H1 (cell line): ENCODE measurements at regions not wholly inside any gene's neighbourhood (a gene's known extent, or its start where the extent isn't known, plus 50 kb on each side); places are given as distances from the start of the nearest gene placed in this dataset.

Experiments used
- CTCF ChIA-PET: fragments of 300-600 bp; sonication (Branson Sonifier 250); formaldehyde crosslinking; loops from one replicate; lab custom pipeline; 2021; ENCODE audit not compliant: partially characterized antibody; lab: Charles Lee
- POLR2A ChIA-PET: fragments of 300-600 bp; sonication (Branson Sonifier 250); formaldehyde crosslinking; loops from one replicate; lab custom pipeline; 2021; ENCODE audit warnings: inconsistent platforms; ENCODE audit not compliant: partially characterized antibody; lab: Charles Lee
- DNase-seq, 2 experiments: peaks; one replicate each; pipeline versions ENCODE4 v3.0.0 to v3.0.0-alpha.2; 2010 to 2022; ENCODE audit warnings: low spot score in 2 of 2, low read depth in 1 of 2, mixed read lengths in 1 of 2
- FAIRE-seq: peaks from 2 replicates; lab custom pipeline; 2011; peaks lifted over from hg19 to GRCh38; lab: Jason Lieb, UNC
- H2AFZ ChIP-seq: 2 replicates; pipeline ENCODE4 v1.8.1; 2012; ENCODE audit warnings: low read length, inconsistent platforms
- H2AK5ac ChIP-seq: 2 replicates; pipeline ENCODE4 v1.6.1; 2013; ENCODE audit warnings: low read depth, low read length
- H2BK120ac ChIP-seq: replicated peaks from 2 replicates; pipeline ENCODE3; 2013; ENCODE audit warnings: low read depth, low read length, inconsistent platforms
- H2BK12ac ChIP-seq: 2 replicates; pipeline ENCODE4 v1.6.1; 2013; ENCODE audit warnings: low read depth, low read length
- H2BK15ac ChIP-seq: 2 replicates; pipeline ENCODE4 v1.6.1; 2013; ENCODE audit warnings: low read length
- H2BK20ac ChIP-seq: 2 replicates; pipeline ENCODE4 v1.6.1; 2013; ENCODE audit warnings: low read length
- H2BK5ac ChIP-seq: 2 replicates; pipeline ENCODE4 v1.6.1; 2013; ENCODE audit warnings: low read depth, low read length
- H3K14ac ChIP-seq: 2 replicates; pipeline ENCODE4 v1.6.1; 2013; ENCODE audit warnings: inconsistent platforms; ENCODE audit not compliant: insufficient read length
- H3K18ac ChIP-seq: 2 replicates; pipeline ENCODE4 v1.6.1; 2013; ENCODE audit warnings: low read length; ENCODE audit errors: extremely low read depth
- H3K23ac ChIP-seq: 2 replicates; pipeline ENCODE4 v1.6.1; 2013; ENCODE audit warnings: inconsistent platforms; ENCODE audit not compliant: insufficient read length
- H3K23me2 ChIP-seq: 2 replicates; pipeline ENCODE4 v1.6.1; 2013; ENCODE audit warnings: low read depth, low read length
- H3K27ac ChIP-seq: 2 replicates; pipeline ENCODE4 v1.6.1; 2011; ENCODE audit warnings: low read depth, low read length, inconsistent platforms
- H3K27me3 ChIP-seq, 4 experiments: replicated peaks in 1 of 4; 1 replicate in 1 of 4; 2 replicates in 3 of 4; pipeline versions ENCODE4 v1.6.1 to v1.8.1; 2011 to 2013; ENCODE audit warnings: low read length in 3 of 4, mild to moderate bottlenecking in 3 of 4, inconsistent platforms in 2 of 4, mixed read lengths in 2 of 4, moderate library complexity in 1 of 4; ENCODE audit not compliant: control insufficient read depth in 3 of 4, insufficient read depth in 3 of 4; ENCODE audit errors: extremely low read depth in 1 of 4
- H3K36me3 ChIP-seq, 4 experiments: 2 replicates each; pipeline versions ENCODE4 v1.6.1 to v1.8.1; 2011 to 2013; ENCODE audit warnings: mild to moderate bottlenecking in 4 of 4, low read length in 3 of 4, moderate library complexity in 2 of 4, control low read depth in 1 of 4, inconsistent platforms in 1 of 4; ENCODE audit not compliant: insufficient read depth in 4 of 4, control insufficient read depth in 2 of 4
- H3K4ac ChIP-seq: replicated peaks from 2 replicates; pipeline ENCODE3; 2013; ENCODE audit warnings: low read length, low read depth, mixed read lengths, inconsistent platforms; ENCODE audit not compliant: insufficient read length
- H3K4me1 ChIP-seq, 4 experiments: replicated peaks in 1 of 4; 1 replicate in 1 of 4; 2 replicates in 3 of 4; pipeline versions ENCODE4 v1.6.1 to v1.8.1; 2011 to 2013; ENCODE audit warnings: low read length in 3 of 4, inconsistent platforms in 2 of 4, mixed read lengths in 1 of 4; ENCODE audit not compliant: insufficient read depth in 4 of 4, control insufficient read depth in 3 of 4
- H3K4me2 ChIP-seq, 2 experiments: 2 replicates each; pipeline versions ENCODE4 v1.6.1 to v1.8.1; 2011 to 2013; ENCODE audit warnings: low read depth in 2 of 2, low read length in 2 of 2, control low read depth in 1 of 2, inconsistent platforms in 1 of 2, mild to moderate bottlenecking in 1 of 2; ENCODE audit not compliant: insufficient read depth in 1 of 2
- H3K4me3 ChIP-seq, 4 experiments: fragments of 200-600, 300-600 bp in 1 of 4; sonication (generic), shearing (Covaris generic), sonication (Bioruptor Twin) in 1 of 4; 2 replicates each; pipeline versions ENCODE4 v1.5.1 to v1.8.1; 2011 to 2016; ENCODE audit warnings: low read length in 4 of 4, low read depth in 3 of 4, control low read depth in 2 of 4, inconsistent platforms in 2 of 4, mild to moderate bottlenecking in 2 of 4, mixed read lengths in 1 of 4, moderate library complexity in 1 of 4; ENCODE audit not compliant: insufficient read depth in 2 of 4; ENCODE audit errors: extremely low read depth in 1 of 4
- H3K56ac ChIP-seq: replicated peaks from 2 replicates; pipeline ENCODE3; 2013; ENCODE audit warnings: low read depth, mild to moderate bottlenecking, mixed read lengths, low read length, inconsistent platforms; ENCODE audit not compliant: insufficient read length
- H3K79me1 ChIP-seq: 2 replicates; pipeline ENCODE4 v1.6.1; 2013; ENCODE audit warnings: low read depth, low read length, control low read depth
- H3K79me2 ChIP-seq, 2 experiments: 2 replicates each; pipeline versions ENCODE4 v1.6.1 to v1.8.1; 2012 to 2013; ENCODE audit warnings: low read length in 2 of 2, mild to moderate bottlenecking in 2 of 2, inconsistent platforms in 1 of 2; ENCODE audit not compliant: insufficient read depth in 2 of 2, control insufficient read depth in 1 of 2
- H3K9ac ChIP-seq, 4 experiments: replicated peaks in 1 of 4; 1 replicate in 1 of 4; 2 replicates in 3 of 4; pipeline versions ENCODE4 v1.6.1 to v1.8.1; 2011 to 2013; ENCODE audit warnings: low read depth in 3 of 4, low read length in 3 of 4, control low read depth in 2 of 4, mild to moderate bottlenecking in 2 of 4, moderate library complexity in 2 of 4, inconsistent platforms in 1 of 4; ENCODE audit errors: extremely low read depth in 1 of 4
- H3K9me3 ChIP-seq, 2 experiments: 2 replicates each; pipeline versions ENCODE4 v1.6.1 to v1.8.1; 2012 to 2013; ENCODE audit warnings: mild to moderate bottlenecking in 2 of 2, moderate library complexity in 2 of 2, control low read depth in 1 of 2, inconsistent platforms in 1 of 2, low read depth in 1 of 2, low read length in 1 of 2, mixed read lengths in 1 of 2; ENCODE audit not compliant: insufficient read depth in 2 of 2
- H4K20me1 ChIP-seq, 2 experiments: replicated peaks in 1 of 2; 2 replicates each; pipeline versions ENCODE3 to v1.8.1; 2011 to 2013; ENCODE audit warnings: inconsistent platforms in 2 of 2, low read length in 2 of 2, mild to moderate bottlenecking in 1 of 2; ENCODE audit not compliant: insufficient read depth in 2 of 2, control insufficient read depth in 1 of 2
- H4K5ac ChIP-seq: 2 replicates; pipeline ENCODE4 v1.6.1; 2013; ENCODE audit warnings: low read length, low read depth, mixed read lengths, inconsistent platforms; ENCODE audit not compliant: insufficient read length
- H4K8ac ChIP-seq: 2 replicates; pipeline ENCODE4 v1.8.0; 2013; ENCODE audit warnings: mild to moderate bottlenecking, moderate library complexity, low read length, inconsistent platforms; ENCODE audit not compliant: insufficient read depth; ENCODE audit errors: extremely low read depth
- H4K91ac ChIP-seq: replicated peaks from 2 replicates; pipeline ENCODE3; 2013; ENCODE audit warnings: low read length, mixed read lengths, inconsistent platforms; ENCODE audit not compliant: insufficient read length
- BACH1 ChIP-seq: IDR thresholded peaks from 2 replicates; pipeline ENCODE4 v1.6.1; 2012; ENCODE audit warnings: low read length, improper control_type of control experiment
- CTCF ChIP-seq, 3 experiments: IDR thresholded peaks; 1 replicate in 2 of 3; 2 replicates in 1 of 3; pipeline versions ENCODE4 v1.5.1 to v1.6.1; 2011; ENCODE audit warnings: low read length in 3 of 3, mild to moderate bottlenecking in 3 of 3, inconsistent platforms in 2 of 3, low read depth in 1 of 3, moderate library complexity in 1 of 3; ENCODE audit not compliant: insufficient read depth in 1 of 3; ENCODE audit errors: control extremely low read depth in 1 of 3
- EGR1 ChIP-seq: IDR thresholded peaks from 2 replicates; pipeline ENCODE4 v1.6.1; 2011; ENCODE audit warnings: low read depth, low read length, borderline replicate concordance
- EZH2 ChIP-seq: fragments of 200-600 bp; sonication (generic); IDR thresholded peaks from 2 replicates; pipeline ENCODE4 v1.7.1; 2012; ENCODE audit warnings: low read depth, mild to moderate bottlenecking, moderate library complexity, low read length, inconsistent platforms; ENCODE audit not compliant: severe bottlenecking
- GABPA ChIP-seq: IDR thresholded peaks from 2 replicates; pipeline ENCODE4 v1.6.1; 2011; ENCODE audit warnings: mild to moderate bottlenecking, low read length, moderate library complexity, borderline replicate concordance; ENCODE audit not compliant: insufficient read depth
- KDM4A ChIP-seq: IDR thresholded peaks from one replicate; pipeline ENCODE4 v1.7.1; 2012; ENCODE audit warnings: low read depth, mild to moderate bottlenecking, moderate library complexity, low read length, inconsistent platforms; ENCODE audit not compliant: severe bottlenecking
- RBBP5 ChIP-seq: IDR thresholded peaks from 2 replicates; pipeline ENCODE4 v1.7.1; 2012; ENCODE audit warnings: low read depth, mild to moderate bottlenecking, inconsistent platforms, low read length, moderate library complexity, borderline replicate concordance
- RNF2 ChIP-seq: fragments of 200-900, 300-1000 bp; sonication (generic); IDR thresholded peaks from 2 replicates; pipeline ENCODE4 v1.7.1; 2016; ENCODE audit warnings: borderline replicate concordance, low read depth, mild to moderate bottlenecking, antibody characterized with exemption, low read length; ENCODE audit not compliant: poor library complexity, severe bottlenecking; ENCODE audit errors: missing control alignments
- SIN3A ChIP-seq, 2 experiments: IDR thresholded peaks in 1 of 2; conservative IDR thresholded peaks in 1 of 2; 2 replicates each; pipeline ENCODE4 v1.6.1; 2011 to 2012; ENCODE audit warnings: low read length in 2 of 2, improper control_type of control experiment in 1 of 2, low read depth in 1 of 2, mild to moderate bottlenecking in 1 of 2
- SIX5 ChIP-seq: IDR thresholded peaks from 2 replicates; pipeline ENCODE4 v1.6.1; 2011; ENCODE audit warnings: mild to moderate bottlenecking, low read depth, low read length
- SP1 ChIP-seq: IDR thresholded peaks from 2 replicates; pipeline ENCODE4 v1.6.1; 2011; ENCODE audit warnings: low read depth, low read length
- TBP ChIP-seq: IDR thresholded peaks from 2 replicates; pipeline ENCODE4 v1.6.1; 2011; ENCODE audit warnings: low read depth, low read length, improper control_type of control experiment
- WGBS, 2 experiments: shearing (Covaris generic) in 1 of 2; methylation state at CpG; one replicate each; pipeline versions ENCODE4 v1.1.6 to v1.1.7; 2013 to 2015; ENCODE audit warnings: low lambda C conversion rate in 2 of 2, mixed read lengths in 2 of 2, inconsistent platforms in 1 of 2, low coverage in 1 of 2, missing lambda C conversion rate in 1 of 2; ENCODE audit not compliant: insufficient replicate concordance in 2 of 2, insufficient coverage in 1 of 2, insufficient read length in 1 of 2; ENCODE audit errors: extremely low coverage in 1 of 2, missing lambda C conversion rate in 1 of 2; 5-methylcytosine and 5-hydroxymethylcytosine counted together

GRCh38 chr9:107898761-107899160, 409.2 kb upstream of the KLF4 start:
- no peak overlapping the region for H2BK12ac ChIP-seq
- no peaks in the 10 kb centered on the region for H3K9me3 ChIP-seq
- no peak overlapping the region for H2AK5ac ChIP-seq
- H3K9ac ChIP-seq: no peak overlapping the region
- no peak overlapping the region for H4K91ac ChIP-seq
- no peak overlapping the region for H2AFZ ChIP-seq
- H3K27me3 ChIP-seq: no peaks in the 10 kb centered on the region
- H2BK15ac ChIP-seq: no peak overlapping the region
- no peak overlapping the region for H2BK5ac ChIP-seq
- no peaks in the 10 kb centered on the region for H3K4me1 ChIP-seq
- H2BK20ac ChIP-seq: no peak overlapping the region
- no peak for FAIRE-seq
- no peaks in the 10 kb centered on the region for H3K79me2 ChIP-seq
- no peak overlapping the region for H3K56ac ChIP-seq
- no peak for DNase-seq
- H3K23ac ChIP-seq: no peak overlapping the region
- H3K4me2 ChIP-seq: no peak overlapping the region
- CTCF ChIA-PET: interaction anchor here (1.0 to 2.6 kb wide), 5 partner anchors 10 to 374 kb away, joined by 3 to 7 read pairs (median 6); no protein-coding TSS in a partner anchor
- no peak overlapping the region for H3K18ac ChIP-seq
- H3K79me1 ChIP-seq: no peaks in the 10 kb centered on the region
- no peak overlapping the region for H3K4me3 ChIP-seq
- no peaks in the 10 kb centered on the region for H4K20me1 ChIP-seq
- POLR2A ChIA-PET: no interaction called here
- H3K27ac ChIP-seq: no peak overlapping the region
- no peak overlapping the region for H3K4ac ChIP-seq
- H4K8ac ChIP-seq: no peak overlapping the region
- no peak overlapping the region for H4K5ac ChIP-seq
- H3K36me3 ChIP-seq: no peaks in the 10 kb centered on the region
- no peak overlapping the region for H3K14ac ChIP-seq
- no peak overlapping the region for H2BK120ac ChIP-seq
- WGBS, 2 experiments: 89% methylated on average over 2 of the region's 2 CpGs; no CpG with 5 or more reads in 1 of the 2 experiments
- H3K23me2 ChIP-seq: no peaks in the 10 kb centered on the region
- TF ChIP-seq KDM4A (no peak), SIX5 (no peak), EZH2 (no peak), SIN3A (conservative IDR thresholded peaks at IDR 0.05 in 1 of 2, IDR thresholded peaks at IDR 0.05 in 1 of 2; ENCODE audit: low read depth in 1 of 2, low read length in 2 of 2) (no peak), RNF2 (no peak), EGR1 (no peak), CTCF (IDR thresholded peaks at IDR 0.05; ENCODE audit: control extremely low read depth in 1 of 3, insufficient read depth in 1 of 3, low read depth in 1 of 3, low read length in 3 of 3) (no peak), SP1 (no peak), RBBP5 (no peak), GABPA (no peak), BACH1 (no peak), TBP (no peak)
